Chondrocyte (in vitro differentiated cells): ENCODE measurements at regions not wholly inside any gene's neighbourhood (a gene's known extent, or its start where the extent isn't known, plus 50 kb on each side); places are given as distances from the start of the nearest gene placed in this dataset.

ENCODE experiments used
- DNase-seq: peaks from one replicate; pipeline ENCODE4 v3.0.0; 2021; ENCODE audit warnings: mixed read lengths, low spot score
- H3K27ac Mint-ChIP-seq: one replicate; pipeline ENCODE4 v1.8.0; 2021; ENCODE audit warnings: mild to moderate bottlenecking, moderate library complexity, mixed read lengths; ENCODE audit not compliant: unreplicated experiment
- H3K27me3 Mint-ChIP-seq: 2 replicates; pipeline ENCODE4 v1.8.0; 2021; ENCODE audit warnings: low read depth, mixed read lengths
- H3K36me3 Mint-ChIP-seq: 2 replicates; pipeline ENCODE4 v1.8.0; 2021; ENCODE audit warnings: low read depth, mixed read lengths
- H3K4me1 Mint-ChIP-seq: 2 replicates; pipeline ENCODE4 v1.8.0; 2021; ENCODE audit warnings: low read depth, mild to moderate bottlenecking, mixed read lengths
- H3K4me3 Mint-ChIP-seq: one replicate; pipeline ENCODE4 v1.8.0; 2021; ENCODE audit warnings: mild to moderate bottlenecking, moderate library complexity, mixed read lengths; ENCODE audit not compliant: unreplicated experiment
- H3K9me3 Mint-ChIP-seq: 2 replicates; pipeline ENCODE4 v1.8.0; 2021; ENCODE audit warnings: low read depth, mixed read lengths
- CTCF ChIP-seq: fragments of 200-600 bp; sonication (generic); IDR thresholded peaks from 2 replicates; pipeline ENCODE4 v1.5.0; 2021; ENCODE audit warnings: antibody characterized with exemption, mild to moderate bottlenecking, moderate library complexity

GRCh38 chr5:155728857-155729683, 597.9 kb upstream of the SGCD start:
- DNase-seq: peak; percentile 67
- Mint-ChIP-seq H3K36me3 (peaks cover 1% of the 10 kb centered on the region), H3K9me3 (no peaks in the 10 kb centered on the region), H3K27me3 (peaks cover 64% of the 10 kb centered on the region), H3K4me3 (peak overlapping the region; percentile 35), H3K4me1 (peaks cover 11% of the 10 kb centered on the region), H3K27ac (no peak overlapping the region)
- no peak for TF ChIP-seq CTCF

GRCh38 chr5:155729684-155730059, 597.3 kb upstream of the SGCD start:
- no peak overlapping the region for H3K4me3 Mint-ChIP-seq
- H3K27me3 Mint-ChIP-seq: peaks cover 67% of the 10 kb centered on the region
- DNase-seq: no peak
- H3K4me1 Mint-ChIP-seq: peaks cover 11% of the 10 kb centered on the region
- H3K27ac Mint-ChIP-seq: no peak overlapping the region
- TF ChIP-seq CTCF: no peak
- H3K36me3 Mint-ChIP-seq: peaks cover 1% of the 10 kb centered on the region
- H3K9me3 Mint-ChIP-seq: no peaks in the 10 kb centered on the region

GRCh38 chr5:155732587-155733376, 594.2 kb upstream of the SGCD start:
- H3K27ac Mint-ChIP-seq: no peak overlapping the region
- H3K9me3 Mint-ChIP-seq: no peaks in the 10 kb centered on the region
- H3K36me3 Mint-ChIP-seq: peaks cover 1% of the 10 kb centered on the region
- H3K27me3 Mint-ChIP-seq: peaks cover 48% of the 10 kb centered on the region
- peaks cover 7% of the 10 kb centered on the region for H3K4me1 Mint-ChIP-seq
- H3K4me3 Mint-ChIP-seq: no peak overlapping the region
- DNase-seq: no peak
- TF ChIP-seq CTCF: no peak

GRCh38 chr5:155733935-155734334, 593.0 kb upstream of the SGCD start:
- no peak for TF ChIP-seq CTCF
- Mint-ChIP-seq H3K9me3 (no peaks in the 10 kb centered on the region), H3K36me3 (peaks cover 1% of the 10 kb centered on the region), H3K4me3 (no peak overlapping the region), H3K4me1 (peaks cover 4% of the 10 kb centered on the region), H3K27ac (no peak overlapping the region), H3K27me3 (peaks cover 49% of the 10 kb centered on the region)
- no peak for DNase-seq

GRCh38 chr5:155735388-155735787, 591.6 kb upstream of the SGCD start:
- H3K4me1 Mint-ChIP-seq: no peaks in the 10 kb centered on the region
- H3K27ac Mint-ChIP-seq: no peak overlapping the region
- no peak for TF ChIP-seq CTCF
- H3K36me3 Mint-ChIP-seq: no peaks in the 10 kb centered on the region
- peaks cover 37% of the 10 kb centered on the region for H3K27me3 Mint-ChIP-seq
- no peak for DNase-seq
- no peaks in the 10 kb centered on the region for H3K9me3 Mint-ChIP-seq
- H3K4me3 Mint-ChIP-seq: no peak overlapping the region
